ENCODE measurements at regions not wholly inside any gene's neighbourhood (a gene's known extent, or its start where the extent isn't known, plus 50 kb on each side); places are given as distances from the start of the nearest gene placed in this dataset.
"Not testable (repeated sequence)": the region's sequence is repeated elsewhere in the genome, so short reads cannot be mapped to it uniquely, and the experiment has no call there.

DNA sequence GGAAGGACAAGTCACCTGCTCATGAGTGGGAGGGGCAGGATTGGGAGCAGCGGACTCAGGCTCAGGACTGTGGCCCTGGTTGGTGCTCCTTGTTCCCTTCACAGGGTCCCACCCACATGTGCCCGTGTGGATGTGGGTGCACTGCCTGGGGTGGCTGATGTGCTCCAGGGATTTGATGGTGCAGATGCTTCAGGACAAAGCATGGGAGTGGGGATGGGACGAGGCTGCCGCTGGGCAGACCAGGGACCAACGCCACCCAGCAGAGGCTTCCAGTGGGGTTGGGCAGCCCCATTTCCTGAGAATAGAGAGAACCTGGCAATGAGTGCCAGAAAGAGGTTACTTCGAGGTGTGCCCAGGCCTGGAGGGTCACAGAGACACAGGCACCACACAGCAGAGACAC lies 65.5 kb upstream of the IGLL5 start:
- no peak for DNase-seq (ENCODE audit: low read depth in 2 of 2)

DNA sequence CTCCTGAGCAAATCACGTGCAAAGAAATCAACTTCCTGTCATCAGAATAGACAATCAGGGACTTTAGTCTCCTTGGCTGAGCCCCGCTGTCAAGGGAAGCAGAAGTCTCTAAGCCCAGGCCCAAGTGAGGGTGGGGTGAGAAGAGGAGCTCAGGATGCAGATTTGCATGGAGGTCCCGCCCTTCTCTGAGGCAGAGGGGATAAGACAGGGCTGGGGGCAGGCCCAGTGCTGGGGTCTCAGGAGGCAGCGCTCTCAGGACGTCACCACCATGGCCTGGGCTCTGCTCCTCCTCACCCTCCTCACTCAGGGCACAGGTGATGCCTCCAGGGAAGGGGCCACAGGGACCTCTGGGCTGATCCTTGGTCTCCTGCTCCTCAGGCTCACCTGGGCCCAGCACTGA lies 65.1 kb upstream of the IGLL5 start:
- not testable (repeated sequence) for DNase-seq (ENCODE audit: low read depth in 2 of 2)

DNA sequence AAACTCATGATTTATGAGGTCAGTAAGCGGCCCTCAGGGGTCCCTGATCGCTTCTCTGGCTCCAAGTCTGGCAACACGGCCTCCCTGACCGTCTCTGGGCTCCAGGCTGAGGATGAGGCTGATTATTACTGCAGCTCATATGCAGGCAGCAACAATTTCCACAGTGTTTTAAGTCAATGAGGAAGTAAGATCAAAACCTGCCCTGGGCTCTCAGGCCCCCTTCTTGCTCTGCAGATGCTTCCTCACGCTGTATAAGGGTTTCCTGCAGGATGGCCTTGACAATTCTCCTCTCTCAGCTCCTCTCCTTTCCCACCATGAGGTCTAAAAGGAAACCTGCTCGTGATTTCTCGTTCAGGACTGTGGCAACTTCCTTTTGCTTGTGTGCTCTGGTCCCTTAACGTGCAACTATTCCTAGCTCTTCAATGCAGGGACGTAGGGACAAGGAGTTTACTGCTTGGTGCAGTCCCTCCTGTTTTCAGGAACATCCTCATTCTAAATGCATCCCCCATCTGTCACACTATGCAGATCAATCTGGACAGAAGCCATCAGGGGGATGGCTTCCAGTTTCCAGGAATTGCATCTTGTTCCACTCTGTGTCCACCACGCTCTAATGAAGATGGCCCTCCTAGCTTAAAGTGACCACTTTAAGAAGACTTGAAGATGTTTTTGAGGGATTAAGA lies 64.3 kb upstream of the IGLL5 start:
- DNase-seq (ENCODE audit: low read depth in 2 of 2), result no peak

DNA sequence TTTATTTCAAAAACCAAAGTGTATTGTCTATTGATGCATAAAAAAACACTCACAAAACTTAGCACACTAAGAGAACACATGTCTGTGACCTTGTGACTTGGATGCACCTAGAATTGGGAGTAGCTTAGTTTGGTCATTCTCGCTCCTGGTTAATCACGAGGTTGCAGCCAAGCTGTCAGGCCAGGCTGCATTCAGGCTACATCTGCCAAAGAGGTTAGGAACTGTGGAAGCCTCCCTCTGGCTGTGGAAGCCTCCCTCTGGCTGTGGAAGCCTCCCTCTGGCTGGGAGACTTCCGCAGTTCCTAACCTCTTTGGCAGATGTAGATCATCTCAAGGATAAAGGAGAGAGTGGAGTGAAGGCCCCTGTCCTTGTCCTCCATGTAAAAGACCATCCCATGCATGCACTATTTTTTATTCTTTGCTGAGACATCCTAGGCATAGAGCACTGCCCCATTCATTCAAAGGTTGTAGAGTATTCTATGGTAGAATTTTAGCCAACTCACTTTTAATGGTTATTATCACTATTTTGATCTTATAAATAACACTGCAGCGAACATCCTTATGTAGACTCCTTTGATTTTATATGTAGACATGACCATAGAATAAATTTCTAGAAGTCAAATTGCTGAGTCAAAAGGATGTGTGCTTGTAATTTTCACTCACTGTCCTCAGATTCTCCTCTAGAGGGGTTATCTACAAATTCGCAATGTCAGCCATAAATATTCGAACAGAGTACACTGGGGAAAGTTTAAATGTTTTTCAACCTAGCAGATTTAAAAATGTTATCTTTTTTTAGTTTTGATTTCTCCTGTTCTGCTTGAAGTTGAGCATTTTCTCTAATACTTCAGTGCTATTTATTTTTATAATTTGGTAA lies 63.0 kb upstream of the IGLL5 start:
- DNase-seq (ENCODE audit: low read depth in 2 of 2), result no peak

DNA sequence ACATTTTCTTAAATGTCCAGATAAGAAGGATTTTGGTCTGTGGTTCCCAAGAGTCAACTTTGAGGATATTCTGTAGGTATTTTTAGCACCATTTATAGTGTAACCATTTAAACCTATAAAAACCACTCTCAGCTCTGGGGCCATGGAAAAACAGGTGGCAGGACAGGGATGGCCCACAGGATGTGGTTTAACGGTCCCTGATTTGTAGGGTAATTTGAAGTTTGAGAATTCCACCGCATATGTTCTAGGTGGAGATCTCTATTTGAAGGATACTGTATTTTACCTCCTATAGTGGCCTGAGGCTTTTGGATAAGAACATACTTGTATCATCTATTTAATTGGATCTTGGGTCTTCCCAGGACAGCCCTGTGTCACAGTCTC lies 62.4 kb upstream of the IGLL5 start:
- no peak for DNase-seq (ENCODE audit: low read depth in 2 of 2)

DNA sequence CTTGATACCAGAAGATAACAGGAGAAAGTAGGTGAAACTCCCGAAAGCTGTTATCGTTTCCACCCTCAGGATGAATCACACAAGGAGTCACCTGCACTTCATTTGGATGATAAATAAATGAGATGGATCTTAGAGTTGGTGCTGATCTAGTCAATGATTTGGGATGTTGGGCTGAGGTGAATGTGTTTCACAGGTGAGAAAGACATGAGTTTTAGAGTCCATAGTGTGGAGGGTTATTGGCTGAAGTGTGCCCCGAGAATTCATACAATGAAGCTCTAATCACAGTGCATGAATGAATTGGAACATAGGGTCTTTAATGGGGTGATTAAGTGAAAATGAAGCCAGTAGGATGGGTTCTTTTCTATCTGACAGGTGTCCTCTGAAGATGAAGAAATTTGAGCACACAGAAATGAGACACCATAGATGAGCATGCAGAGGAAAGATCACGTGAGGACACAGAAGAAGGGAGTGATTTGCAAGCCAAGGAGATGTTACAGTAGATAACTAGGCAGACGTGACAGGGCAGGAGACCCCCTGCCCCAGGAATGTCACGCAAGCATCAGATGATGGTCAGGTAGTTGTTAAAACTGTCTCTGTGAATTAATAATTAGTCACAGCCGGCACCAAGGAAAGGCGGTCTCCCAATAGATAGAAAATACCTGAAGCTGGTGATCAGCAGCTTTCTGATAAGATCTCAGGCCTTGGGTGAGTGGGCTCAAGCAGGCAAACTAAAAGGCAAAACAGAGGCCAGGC lies 60.3 kb upstream of the IGLL5 start:
- no peak for DNase-seq (ENCODE audit: low read depth in 2 of 2)

DNA sequence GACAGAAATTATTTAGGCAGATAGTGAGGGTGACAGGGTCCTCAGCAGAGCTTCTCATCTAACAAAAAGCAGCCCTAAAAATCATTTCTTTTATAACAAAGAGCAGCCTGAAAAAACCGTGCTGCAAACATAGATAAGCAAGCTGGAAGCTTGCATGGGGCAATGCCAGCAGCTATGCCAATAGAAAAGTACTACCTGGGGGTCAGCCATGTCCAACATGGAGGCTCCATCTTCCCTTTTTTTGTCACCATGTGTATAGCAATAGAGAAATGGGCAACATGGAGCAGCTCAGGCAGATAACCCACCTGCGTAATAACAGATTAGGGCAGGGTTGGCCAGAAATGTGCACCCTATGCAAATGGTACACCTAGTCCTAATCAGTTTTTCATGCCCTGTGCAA lies 57.4 kb upstream of the IGLL5 start:
- DNase-seq (ENCODE audit: low read depth in 2 of 2), result no peak

DNA sequence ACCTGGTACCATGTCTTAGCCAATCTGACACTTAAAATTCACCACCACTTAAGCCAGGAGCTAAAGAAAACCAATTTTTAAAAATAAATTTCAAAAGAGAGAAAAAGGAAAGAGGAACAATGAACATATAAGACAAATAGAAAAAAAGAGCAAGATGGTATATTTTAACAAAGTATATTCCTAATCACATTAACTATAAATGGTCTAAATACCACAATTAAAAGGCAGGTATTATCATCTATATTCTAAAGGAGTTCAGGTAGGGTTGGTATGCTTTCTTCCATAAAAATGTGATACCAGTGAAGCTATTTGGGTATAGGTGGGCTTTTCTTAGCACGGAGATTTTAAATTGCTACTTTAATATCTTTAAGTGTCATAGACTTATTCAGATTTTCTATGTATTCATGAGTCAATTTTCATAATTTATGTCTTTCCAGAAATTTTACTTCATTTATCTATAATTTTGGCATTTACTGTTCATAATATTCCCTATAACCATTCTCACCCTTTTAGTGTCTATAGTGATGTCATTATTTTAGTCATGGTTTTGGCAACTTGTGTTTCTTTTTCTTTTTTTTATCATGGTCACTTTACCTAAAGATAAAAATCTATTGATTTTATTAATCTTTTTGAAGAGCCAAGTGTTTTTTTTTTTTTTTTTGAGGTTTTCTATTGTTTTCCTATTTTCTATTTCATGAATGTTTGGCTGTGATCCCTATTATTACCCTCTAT lies 56.5 kb upstream of the IGLL5 start:
- DNase-seq (ENCODE audit: low read depth in 2 of 2), result no peak

DNA sequence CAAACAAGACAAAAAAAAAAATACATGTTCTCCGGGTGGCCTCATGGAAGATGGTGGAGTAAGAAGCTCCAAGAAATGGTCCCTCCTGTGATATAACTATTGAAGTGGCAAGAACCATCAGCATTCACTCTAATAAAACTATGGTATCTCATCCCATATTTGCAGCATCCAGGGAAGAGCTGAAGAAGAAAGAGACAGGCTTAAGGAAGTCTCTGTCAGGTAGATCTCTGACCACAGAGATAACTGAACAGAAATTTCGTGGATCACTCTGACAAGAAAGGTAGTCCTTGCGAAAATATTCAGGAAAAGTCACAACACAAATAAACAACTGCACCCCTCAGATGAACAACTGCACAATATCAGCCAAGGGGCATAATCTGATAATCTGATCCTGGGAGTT lies 54.6 kb upstream of the IGLL5 start:
- no peak for DNase-seq (ENCODE audit: low read depth in 2 of 2)

DNA sequence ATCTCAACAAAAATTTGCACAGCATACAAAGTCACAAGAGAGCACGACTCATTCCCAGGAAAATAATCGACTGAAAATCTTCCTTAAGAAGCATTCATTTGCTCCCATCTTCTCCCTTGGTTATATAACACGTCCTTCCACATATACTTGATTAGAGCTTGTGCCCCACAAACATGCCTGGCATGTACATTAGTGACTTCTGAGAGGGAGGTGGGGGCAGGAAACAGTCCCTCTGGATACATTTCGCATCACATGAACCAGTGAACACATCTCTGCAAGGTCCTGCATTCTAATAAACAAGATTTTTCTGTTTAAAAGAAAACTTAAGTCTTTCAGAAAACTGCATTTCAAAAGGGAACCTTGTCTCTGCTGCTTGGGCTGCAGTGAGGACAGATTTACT lies 54.1 kb upstream of the IGLL5 start:
- no peak for DNase-seq (ENCODE audit: low read depth in 2 of 2)

DNA sequence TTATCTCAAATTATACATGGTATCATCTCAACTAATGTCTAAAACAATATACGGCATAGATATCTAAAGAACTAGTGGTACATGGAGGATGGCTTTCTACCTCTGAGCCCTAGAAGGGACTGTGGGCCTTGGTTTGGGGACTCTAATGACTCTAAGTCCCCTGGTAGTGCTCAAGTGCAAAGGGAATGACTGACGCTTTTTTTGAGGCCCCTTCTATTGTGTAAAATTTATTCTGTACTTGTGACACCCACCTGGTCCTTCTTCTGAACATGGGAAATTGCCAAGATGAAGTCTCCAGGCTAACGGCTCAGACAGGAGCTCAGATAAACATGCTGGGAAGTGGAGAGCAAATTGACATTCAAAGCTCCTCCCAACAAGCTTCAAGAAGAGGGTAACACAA lies 53.4 kb upstream of the IGLL5 start:
- DNase-seq (ENCODE audit: low read depth in 2 of 2), result no peak

DNA sequence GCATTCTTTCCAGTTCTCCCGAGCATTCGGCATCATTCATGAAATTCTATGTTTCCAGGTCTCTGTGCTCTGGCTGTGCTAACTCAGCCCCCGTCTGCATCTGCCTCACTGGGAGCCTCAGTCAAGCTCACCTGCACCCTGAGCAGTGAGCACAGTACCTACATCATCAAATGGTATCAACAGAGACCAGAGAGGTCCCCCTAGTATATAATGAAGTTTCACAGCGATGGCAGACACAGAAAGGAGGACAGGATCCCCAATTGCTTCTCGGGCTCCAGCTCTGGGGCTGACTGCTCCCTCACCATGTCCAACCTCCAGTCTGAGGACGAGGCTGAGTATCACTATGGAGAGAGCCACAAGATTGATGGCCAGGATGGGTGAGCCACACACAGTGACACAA lies 52.8 kb upstream of the IGLL5 start:
- no peak for DNase-seq (ENCODE audit: low read depth in 2 of 2)

DNA sequence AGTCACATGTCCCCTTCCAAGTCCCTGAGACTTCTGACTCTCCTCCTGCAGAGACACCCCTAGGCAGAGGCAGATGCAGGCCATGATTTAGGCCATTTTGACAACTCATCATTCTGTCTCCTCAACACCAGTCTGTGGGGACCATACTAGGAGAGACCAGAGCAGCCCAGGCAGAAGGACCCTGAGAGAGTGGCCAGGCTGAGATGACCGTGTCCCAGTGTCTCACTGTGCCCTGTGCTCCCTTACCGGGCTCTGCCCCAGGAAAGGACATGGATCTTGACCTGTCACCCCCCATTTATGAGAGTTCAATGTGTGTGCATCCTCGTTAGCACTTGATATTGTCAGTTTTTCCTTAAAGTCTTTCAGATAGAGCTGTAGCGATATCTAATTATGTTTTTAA lies 52.4 kb upstream of the IGLL5 start:
- DNase-seq (ENCODE audit: low read depth in 2 of 2), result no peak

DNA sequence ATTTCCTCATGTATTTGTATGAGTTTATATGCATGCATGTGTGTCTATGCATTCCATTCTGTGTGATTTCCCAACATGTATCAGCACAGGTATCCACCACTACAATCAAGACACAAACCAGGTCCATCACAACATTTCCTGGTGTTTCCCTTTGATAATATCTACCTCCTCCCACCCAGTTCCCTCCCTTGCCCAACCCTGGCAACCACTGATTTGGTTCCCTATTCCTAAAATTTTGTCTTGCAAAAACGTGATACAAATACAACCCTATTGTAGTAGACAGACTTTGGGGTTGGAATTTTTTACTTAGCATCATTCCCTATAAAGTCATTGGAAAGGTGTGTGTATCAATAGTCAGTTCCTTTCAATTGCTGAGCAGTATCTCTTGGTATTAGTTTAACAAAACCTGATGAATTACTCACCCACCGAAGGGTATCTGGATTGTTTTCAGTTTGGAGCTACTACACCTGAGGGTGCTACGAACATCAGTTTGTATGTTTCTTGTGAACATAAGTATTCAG lies 51.8 kb upstream of the IGLL5 start:
- DNase-seq (ENCODE audit: low read depth in 2 of 2), result no peak

DNA sequence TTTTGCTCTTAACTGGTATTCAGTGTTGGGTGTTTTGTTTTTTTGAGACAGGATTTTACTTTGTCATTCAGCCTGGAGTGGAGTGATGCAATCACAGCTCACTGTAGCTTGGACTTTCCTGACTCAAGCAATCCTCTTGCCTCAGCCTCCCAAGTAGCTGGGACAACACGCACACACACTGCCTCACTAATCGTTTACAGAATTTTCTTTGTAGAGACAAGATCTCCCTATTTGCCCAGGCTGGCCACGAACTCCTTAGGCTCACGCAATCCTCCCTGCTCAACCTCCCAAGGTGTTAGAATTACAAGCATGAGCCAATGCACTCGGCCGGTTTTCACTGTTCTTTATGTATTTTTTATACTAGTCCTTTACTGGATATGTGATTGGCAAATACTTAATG lies 51.0 kb upstream of the IGLL5 start:
- DNase-seq (ENCODE audit: low read depth in 2 of 2), result no peak

Data from activated CD4-positive, alpha-beta T cell treated with anti-CD3 and anti-CD28 coated beads for 24 hours (primary cell).